HG02623 (cell line): ENCODE measurements at regions not wholly inside any gene's neighbourhood (a gene's known extent, or its start where the extent isn't known, plus 50 kb on each side); places are given as distances from the start of the nearest gene placed in this dataset.
"Not testable (repeated sequence)": the region's sequence is repeated elsewhere in the genome, so short reads cannot be mapped to it uniquely, and the experiment has no call there.

Source experiments
- ATAC-seq: cut with Tn5 transposase; IDR thresholded peaks from one replicate; pipeline ENCODE4 v1.9.1; 2021; ENCODE audit warnings: moderate library complexity; ENCODE audit not compliant: unreplicated experiment

DNA sequence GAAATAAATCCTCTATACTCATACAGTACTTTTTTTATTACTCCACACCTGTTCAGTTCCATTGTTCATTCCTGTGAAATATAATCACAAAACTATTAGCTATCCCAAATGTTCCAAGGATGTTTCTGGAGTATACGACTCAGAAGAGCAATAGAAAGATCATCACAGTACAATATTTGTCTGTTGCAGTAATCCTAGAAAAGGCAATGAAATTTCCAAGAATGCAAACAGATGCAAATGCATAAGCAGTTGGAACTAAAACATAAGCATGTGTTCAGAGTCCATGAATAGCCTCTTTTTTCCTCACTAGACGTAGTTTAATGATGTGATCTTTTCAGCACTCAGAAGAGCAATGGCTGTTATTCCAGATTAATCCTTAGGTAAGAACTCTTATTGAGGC is 55.2 kb downstream of the RTL3 start:
- no peak for ATAC-seq

DNA sequence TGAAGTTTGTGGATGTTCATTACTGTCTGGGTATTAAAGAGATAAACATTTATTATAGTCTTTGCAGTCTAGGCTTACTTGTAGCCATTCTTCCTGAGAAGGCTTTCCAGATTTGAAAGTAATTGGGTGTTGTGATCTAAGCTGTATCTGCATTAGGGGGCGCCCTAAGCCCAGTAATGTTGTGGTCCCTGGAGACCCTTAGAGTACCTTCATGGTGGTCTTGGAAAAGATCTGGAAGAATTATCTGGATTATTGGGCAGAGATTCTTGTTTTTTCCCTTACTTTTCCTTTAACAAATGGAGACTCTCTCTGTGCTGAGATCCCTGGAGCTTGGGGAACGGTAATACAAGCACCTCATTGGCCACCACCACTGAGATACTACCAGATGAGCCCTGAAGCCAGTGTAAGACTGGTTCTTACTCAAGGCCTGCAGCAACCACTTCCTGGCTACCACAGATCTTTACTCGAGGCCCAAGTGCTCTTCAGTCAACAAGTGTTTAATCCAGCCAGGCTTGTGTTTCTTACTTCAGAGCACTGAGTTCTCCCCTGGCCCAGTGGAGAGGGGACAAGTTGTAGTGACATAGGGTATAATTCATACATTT is 63.1 kb downstream of the RTL3 start:
- no peak for ATAC-seq

DNA sequence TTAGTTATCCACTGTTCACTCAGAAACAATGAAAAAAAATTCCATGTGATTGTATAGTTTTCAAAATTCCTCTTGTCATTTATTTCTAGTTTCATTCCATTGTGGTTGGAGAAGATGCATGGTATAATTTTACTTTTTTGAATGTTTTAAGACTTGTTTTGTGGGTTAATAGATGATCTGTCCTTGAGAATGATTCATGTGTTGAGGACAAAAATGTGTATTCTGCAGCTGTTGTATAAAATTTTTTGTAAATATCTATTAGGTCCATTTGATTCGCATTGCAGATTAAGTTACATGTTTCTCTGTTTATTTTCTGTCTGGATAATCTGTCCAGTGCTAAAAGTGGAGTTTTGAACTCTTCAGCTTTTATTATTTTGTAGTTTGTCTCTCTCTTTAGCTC is 65.4 kb downstream of the RTL3 start:
- ATAC-seq: no peak

DNA sequence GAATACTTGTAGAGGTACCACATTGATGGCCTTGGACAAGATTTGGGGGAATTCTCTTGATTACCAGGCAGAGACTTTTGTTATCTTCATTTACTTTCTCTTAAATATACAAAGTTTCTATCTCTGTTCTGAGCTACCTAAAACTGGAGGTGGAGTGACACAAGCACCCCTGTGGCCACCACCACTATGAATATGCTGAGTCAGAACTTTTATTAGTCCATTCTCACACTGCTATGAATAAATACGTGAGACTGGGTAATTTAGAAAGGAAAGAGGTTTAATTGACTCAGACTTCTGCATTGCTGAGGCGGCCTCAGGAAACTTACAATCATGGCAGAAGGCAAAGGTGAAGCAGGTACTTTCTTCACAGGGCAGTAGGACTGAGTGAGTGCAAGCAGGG is 67.1 kb downstream of the RTL3 start:
- ATAC-seq: no peak

DNA sequence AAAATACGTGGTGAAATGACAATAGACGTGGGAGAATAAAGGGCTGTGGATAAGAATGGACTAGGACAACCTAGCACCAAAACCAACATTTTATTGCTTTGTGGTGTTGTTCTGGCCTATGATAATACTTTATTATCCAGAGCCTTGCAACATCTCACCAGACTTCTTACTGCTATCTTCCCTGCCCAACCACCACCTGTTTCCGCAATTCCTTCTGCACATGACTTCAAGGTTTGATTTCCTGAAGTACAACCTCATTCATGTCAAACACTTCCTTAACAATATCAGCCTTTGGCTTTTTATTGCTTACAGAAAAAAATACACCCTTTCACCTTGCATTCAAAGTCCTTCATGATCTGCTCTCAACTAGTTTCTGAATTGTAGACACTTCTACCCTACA is 84.8 kb downstream of the RTL3 start:
- ATAC-seq: no peak

DNA sequence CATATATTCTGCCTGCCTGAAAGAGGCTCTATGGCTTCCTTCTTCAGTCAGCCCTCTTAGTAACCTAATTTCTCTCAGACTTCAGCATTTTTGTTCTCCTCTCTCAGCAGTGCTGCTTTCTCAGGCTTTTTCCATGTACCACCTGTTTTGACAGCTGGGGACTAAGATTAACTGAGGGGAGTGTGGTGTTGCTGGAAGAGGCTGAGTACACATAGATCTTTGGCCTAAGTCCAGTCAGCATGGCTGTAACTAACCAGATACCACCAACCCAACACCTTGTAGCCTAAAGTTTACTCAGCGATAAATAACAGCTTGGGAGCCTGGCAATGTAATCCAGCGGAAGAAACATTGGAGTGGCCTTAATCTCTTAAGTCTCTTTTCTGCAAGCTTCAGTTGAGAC is 85.5 kb downstream of the RTL3 start:
- no peak for ATAC-seq

DNA sequence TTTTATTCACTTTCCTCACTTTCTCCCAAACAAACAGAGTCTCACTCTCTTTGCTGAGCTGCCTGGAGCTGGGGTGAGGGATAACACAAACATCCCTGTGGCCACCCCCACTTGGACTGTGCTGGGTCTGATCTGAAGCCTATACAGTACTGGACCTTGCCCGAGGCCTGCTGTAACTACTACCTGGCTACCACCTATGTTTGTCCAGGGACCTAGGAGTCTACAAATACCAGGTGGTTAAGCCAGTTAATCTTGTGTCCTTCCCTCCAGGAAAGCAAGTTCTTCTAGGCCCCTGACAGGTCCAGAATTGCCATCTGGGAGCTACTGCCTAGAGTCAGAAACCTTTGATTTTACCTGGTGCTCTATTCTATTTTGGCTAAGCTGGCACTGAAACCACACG is 87.3 kb downstream of the RTL3 start:
- no peak for ATAC-seq

DNA sequence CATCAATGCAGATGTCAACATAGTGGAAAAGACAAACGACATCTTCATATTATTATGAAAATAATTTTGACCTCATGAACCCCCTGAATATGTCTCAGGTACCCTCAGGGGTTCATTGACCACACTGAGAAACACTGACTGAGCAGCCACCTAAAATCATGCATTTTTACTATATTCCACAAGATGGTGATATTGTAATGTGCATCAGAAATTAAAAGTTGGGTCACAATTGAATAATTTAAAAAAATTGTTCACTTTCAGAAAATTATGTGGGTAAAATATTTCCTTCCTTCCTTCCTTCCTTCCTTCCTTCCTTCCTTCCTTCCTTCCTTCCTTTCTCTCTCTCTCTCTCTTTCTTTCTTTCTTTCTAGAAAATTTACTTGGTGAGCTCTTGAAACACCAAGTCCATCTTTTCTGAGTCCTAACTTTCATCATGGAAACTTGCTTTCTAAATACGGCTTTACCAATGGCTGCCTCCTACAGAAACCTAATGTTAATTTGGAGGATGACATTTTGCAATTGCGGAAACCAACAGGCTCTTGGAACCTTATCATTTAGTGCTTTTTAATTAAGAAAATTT is 103.6 kb downstream of the RTL3 start:
- no peak for ATAC-seq

DNA sequence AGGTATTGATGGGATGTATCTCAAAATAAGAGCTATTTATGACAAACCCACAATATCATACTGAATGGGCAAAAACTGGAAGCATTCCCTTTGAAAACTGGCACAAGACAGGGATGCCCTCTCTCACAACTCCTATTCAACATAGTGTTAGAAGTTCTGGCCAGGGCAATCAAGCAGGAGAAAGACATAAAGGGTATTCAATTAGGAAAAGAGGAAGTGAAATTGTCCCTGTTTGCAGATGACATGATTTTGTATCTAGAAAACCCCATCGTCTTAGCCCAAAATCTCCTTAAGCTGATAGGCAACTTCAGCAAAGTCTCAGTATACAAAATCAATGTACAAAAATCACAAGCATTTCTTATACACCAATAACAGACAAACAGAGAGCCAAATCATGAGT is 106.5 kb downstream of the RTL3 start:
- ATAC-seq: not testable (repeated sequence)

DNA sequence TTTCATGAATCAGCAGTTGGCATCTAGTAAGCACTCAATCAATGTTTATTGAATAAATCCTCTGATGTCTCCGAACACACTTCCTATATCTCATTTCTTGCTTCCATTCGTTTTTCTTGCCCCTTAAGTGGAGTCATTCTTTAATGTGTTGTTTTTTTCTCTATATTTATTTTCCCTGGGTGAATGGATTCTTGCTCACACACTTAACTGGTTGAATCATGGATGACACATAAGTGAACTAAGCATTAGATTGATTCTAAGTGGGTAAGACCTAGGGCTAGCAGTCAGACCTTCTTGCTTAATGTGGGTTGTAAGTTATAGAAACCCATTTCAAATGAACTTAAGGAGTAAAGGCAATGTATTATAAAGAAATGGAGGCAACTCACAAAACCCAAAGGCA is 111.1 kb downstream of the RTL3 start:
- ATAC-seq: no peak

DNA sequence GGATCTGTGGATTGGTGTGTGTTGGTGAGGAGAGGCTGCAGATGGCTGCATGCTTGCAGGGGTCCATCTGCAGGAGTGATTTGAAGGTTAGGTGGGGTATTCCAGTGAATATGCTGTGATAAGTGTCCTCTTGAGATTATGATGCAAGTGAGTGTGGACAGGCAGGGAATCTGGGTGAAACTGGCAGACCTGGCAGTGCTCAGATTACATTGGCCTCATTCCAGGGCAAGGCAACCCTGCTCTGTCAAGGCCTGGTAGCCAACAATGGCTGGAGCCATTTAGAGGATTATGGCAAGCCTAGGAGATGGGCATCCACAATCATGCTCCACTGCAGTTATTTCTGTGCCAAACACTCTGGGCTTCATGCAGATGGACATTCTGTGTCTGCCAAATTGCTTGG is 113.9 kb downstream of the RTL3 start:
- no peak for ATAC-seq

DNA sequence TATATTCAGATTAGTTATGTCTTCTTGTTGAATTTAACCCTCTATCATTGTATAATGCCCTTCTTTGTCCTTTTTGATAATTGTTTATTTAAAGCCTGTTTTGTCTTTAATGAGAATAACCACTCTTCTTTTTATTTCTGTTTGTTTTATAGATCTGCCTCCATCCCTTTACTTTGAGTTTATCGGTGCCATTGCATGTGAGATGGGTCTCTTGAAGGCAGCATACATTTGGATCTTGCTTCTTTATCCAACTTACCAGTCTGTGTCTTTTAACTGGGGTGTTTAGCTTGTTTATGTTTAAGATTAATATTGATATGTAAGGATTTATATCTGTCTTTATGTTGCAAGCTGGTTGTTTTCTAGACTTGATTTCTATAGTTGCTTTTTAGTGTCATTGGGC is 115.8 kb downstream of the RTL3 start:
- ATAC-seq: no peak

DNA sequence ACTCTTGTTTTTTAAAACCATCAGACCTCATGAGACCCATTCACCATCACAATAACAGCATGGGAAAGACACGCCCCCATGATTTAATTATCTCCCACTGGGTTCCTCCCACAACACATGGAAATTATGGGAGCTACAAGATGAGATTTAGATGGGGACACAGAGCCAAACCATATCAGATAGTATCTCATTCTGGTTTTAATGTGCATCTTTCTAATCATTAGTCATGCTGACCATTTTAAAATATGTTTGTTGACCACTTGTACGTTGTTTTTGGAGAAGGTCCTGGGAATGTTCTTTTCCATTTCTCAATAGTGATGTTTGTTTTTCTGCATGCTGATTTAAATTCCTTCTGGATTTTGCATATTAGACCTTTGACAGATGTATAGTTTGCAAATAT is 119.0 kb downstream of the RTL3 start:
- no peak for ATAC-seq

DNA sequence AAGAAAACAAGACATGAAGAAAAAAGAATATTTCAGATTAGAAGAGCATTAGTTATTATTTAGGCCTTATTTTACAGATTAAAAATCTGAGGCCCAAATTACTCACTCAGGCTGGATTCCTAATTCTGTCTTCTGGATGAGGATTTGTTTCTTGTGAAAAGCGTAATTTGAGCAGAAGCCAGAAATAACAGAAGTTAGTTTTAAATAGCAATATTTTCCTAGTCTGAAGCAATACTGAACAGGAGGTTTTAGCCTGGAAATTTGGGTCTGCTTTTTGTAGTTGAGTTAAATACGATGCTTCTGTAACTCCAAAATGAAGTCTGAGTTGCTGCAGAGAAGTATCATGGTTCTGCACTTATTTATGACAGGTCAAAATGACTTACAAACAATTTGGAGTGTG is 124.9 kb downstream of the RTL3 start:
- no peak for ATAC-seq

DNA sequence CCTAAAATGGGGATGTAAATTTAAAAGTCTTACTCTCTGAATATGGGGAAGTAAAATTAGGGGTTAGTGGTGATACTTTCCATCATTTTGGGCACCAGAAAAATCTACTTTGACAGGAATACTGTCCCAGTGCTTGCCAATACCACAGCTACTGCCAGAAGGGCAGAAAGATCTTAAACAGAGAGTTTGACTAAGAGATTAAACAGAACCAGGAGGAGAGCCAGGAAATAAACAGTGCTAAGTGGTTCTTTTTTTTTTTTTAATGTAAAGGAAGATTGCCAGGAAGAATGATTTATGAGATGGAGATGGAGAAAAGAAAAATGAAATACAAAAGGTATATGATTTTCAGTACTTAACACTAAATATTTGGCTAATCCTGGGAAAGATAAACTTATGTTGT is 126.8 kb downstream of the RTL3 start:
- ATAC-seq: no peak

DNA sequence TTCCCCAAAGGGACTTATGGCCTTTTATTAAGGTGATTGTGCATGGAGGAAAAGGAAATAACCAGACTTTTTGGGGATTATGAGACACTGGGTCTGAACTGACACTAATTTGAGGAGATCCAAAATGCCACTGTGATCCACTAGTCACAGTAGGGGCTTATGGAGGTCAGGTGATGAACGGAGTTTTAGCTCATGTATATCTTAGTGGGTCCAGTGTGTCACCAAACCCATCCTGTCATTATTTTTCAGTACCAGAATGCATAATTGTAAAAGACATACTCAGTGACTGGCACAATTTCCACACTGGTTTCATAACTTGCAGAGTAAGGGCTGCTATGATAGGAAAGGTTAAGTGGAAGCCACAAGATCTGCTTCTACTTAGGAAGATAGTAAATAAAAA is 131.3 kb downstream of the RTL3 start:
- ATAC-seq: no peak

DNA sequence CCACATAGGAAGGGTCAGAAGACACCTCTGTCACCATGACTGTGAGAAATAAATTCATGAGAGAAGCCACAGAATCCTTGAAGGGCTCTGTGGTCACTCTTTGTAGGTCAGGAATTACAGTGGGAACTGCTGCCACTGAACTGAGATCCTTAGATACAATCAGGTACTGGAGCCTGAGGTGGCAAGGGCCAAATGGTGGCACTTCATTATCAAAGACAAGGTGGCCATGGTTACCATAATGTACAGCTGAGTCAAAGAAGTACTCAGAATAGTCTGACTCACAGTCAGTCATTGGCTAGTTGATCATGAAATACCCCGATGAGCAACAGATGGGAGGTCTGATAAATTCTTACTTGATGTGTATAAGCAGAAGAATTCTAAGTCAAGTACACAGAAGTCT is 131.9 kb downstream of the RTL3 start:
- ATAC-seq: no peak

DNA sequence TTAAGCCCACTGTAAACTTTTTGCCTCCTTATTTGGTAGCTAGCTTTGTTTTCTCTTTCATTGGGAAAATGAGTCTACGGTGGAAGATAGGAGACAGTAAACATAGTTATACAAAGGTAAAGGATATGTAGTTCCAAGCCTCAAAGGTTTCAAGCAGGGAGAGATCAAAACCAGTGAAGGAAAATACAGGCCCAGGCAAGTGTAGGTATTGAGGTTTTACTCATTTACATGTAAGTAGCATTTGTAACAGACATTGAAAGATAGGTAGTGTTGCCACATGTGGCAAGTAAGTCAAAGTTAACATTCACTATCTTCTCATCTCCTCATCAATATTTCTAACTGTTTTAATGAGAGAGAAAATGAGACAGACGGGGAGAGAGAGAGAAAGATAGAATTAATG is 136.5 kb downstream of the RTL3 start:
- no peak for ATAC-seq

DNA sequence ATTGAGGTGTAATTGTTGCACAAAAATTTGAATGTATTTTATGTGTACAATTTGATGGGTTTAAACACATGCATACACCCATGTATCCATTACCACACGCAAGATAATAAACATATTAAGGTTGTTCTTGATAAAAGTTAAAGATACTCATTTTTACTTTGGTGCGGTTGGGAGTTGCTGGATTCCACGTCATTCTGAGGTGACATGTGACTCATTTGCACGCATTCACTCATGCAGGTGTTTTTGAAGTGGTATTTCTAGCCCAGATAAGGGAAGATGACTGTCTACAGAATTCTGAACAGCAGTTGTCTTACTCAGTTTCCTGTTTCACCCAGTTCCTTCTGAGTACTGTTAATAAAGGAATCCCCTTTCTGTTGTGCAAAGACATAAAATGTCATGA is 142.0 kb downstream of the RTL3 start:
- peak; percentile 85 for ATAC-seq

DNA sequence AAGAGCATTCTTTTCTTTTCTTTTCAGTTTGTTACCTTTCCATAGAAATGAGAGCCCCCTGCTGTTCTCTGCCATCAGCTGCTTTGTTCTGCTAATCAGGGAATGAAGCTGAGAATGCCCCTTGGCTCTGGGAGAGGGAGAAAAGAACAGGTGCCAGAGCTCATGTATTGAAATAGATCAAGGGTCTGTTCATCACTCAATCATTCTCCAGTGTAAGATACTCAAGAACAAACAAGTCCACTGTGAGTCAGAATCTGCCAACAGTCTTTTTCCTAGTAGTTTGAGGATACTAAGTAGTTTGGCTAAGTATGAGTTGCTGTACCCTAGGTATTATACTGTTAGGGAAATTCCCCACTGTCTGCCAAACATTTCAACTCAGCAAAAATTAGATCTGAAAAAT is 144.3 kb downstream of the RTL3 start:
- ATAC-seq: no peak

DNA sequence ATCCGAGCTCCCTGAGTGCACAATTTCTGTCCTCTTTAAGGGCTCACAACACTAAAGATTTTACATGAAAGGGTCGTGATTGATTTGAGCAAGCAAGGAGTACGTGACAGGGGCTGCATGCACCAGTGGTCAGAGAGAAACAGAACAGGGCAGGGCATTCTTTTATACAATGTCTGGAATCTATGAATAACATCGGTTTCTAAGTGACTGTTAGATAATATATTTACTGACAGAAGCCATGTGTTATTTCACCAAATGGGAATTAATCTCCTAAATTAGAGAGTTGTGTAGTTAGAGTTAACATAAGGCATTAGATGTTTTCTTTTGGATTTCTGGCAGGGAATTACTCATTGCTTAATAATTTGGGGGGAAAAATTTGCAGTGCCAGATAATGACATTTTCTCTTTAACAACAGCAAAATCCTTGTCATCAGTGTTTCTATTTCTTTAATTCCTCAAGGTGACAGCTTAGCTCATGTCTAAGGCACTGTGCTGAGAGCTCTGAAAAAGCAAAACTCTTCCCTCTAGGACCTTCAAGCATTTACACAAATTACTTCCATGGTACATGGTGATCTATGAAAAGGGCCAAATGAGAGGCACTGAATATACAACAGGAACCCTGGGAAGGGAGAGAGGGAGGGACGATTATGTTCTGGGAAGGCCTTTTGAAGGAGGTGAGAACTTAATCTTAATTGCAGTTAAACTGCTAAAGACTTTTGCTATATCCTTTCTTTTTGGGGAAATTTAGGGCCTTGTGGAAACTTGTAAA is 145.0 kb downstream of the RTL3 start:
- ATAC-seq: no peak

DNA sequence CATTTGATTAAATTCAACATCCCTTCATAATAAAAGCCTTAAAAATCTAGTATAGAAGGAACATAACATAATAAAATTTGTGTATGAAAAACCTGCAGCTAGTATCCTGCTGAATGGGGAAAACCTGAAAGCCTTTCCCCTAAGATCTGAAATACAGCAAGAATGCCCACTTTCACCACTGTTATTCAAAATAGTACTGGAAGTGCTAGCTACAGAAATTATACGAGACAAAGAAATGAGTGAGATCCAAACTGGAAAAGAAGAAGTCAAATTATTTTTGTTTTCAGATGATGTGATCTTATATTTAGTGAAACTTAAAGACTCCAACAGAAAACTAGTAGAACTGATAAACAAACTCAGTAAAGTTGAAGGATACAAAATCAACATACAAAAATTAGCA is 152.9 kb downstream of the RTL3 start:
- ATAC-seq: no peak

DNA sequence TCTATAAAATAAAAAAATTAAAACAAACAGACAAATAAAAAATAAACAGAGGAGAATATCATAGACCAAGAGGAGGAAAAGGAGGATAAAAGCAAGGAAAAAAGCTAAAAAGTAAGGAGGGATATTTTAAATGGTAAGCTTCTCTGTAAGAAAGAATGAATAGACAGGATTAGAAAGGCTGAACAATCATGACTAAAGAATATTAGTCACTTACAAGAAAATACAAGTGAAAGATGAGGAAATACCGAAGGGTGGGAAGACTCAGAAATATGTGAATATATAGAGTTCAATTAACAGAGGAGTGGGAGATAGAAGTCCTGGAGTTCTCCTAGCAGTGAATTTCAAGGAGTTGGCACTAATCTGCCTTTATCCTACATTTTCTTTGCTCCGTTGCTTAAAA is 162.6 kb downstream of the RTL3 start:
- no peak for ATAC-seq
